NB4 (cell line): ENCODE measurements at regions not wholly inside any gene's neighbourhood (a gene's known extent, or its start where the extent isn't known, plus 50 kb on each side); places are given as distances from the start of the nearest gene placed in this dataset.

ENCODE experiments used
- MYC ChIP-seq: IDR thresholded peaks from 2 replicates; pipeline ENCODE4 v1.6.1; 2011; ENCODE audit warnings: low read depth, low read length
- POLR2A ChIP-seq: IDR thresholded peaks from 2 replicates; pipeline ENCODE4 v1.6.1; 2011; ENCODE audit warnings: mild to moderate bottlenecking; ENCODE audit not compliant: insufficient read length; ENCODE audit errors: extremely low read depth
- TF ChIP-seq, protein P1 (sequence below): IDR thresholded peaks from one replicate; pipeline ENCODE4 v1.5.1; 2012; ENCODE audit warnings: low read depth, low read length
- TF ChIP-seq, protein P2 (sequence below): IDR thresholded peaks from 2 replicates; pipeline ENCODE4 v1.6.1; 2011; ENCODE audit warnings: low read depth, low read length

DNA sequence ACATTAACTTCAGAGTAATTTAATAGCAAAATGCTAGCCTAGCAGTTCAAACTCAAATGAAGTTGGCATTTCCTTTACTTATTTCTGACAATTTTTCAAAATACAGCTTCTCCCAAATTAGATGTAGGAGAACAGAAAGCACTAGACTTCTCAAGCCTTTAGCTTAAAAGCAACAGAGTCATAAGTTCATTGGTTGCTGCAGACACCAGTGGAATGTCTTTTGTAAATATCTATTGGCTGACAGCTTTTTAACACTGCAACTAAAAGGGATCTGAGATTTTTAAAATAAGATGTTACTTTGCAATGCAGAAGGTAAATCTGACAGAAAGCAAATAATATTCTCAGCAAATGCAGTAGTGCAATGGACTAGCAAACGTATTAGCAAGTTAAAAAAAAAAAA is 259.3 kb downstream of the TBL1XR1 start:
- TF ChIP-seq, protein P1, sequence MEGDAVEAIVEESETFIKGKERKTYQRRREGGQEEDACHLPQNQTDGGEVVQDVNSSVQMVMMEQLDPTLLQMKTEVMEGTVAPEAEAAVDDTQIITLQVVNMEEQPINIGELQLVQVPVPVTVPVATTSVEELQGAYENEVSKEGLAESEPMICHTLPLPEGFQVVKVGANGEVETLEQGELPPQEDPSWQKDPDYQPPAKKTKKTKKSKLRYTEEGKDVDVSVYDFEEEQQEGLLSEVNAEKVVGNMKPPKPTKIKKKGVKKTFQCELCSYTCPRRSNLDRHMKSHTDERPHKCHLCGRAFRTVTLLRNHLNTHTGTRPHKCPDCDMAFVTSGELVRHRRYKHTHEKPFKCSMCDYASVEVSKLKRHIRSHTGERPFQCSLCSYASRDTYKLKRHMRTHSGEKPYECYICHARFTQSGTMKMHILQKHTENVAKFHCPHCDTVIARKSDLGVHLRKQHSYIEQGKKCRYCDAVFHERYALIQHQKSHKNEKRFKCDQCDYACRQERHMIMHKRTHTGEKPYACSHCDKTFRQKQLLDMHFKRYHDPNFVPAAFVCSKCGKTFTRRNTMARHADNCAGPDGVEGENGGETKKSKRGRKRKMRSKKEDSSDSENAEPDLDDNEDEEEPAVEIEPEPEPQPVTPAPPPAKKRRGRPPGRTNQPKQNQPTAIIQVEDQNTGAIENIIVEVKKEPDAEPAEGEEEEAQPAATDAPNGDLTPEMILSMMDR, result no peak
- TF ChIP-seq POLR2A (no peak), MYC (no peak)
- TF ChIP-seq, protein P2, sequence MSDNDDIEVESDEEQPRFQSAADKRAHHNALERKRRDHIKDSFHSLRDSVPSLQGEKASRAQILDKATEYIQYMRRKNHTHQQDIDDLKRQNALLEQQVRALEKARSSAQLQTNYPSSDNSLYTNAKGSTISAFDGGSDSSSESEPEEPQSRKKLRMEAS, result no peak
